ENCODE measurements at regions not wholly inside any gene's neighbourhood (a gene's known extent, or its start where the extent isn't known, plus 50 kb on each side); places are given as distances from the start of the nearest gene placed in this dataset.
"Not testable (repeated sequence)": the region's sequence is repeated elsewhere in the genome, so short reads cannot be mapped to it uniquely, and the experiment has no call there.

- DNase-seq = no peak
Observed at GRCh38 chr3:82741346-82741745, 979.9 kb upstream of the GBE1 start.

- DNase-seq = no peak
Observed at GRCh38 chr3:82739390-82739789, 977.9 kb upstream of the GBE1 start.

- DNase-seq = no peak
Observed at GRCh38 chr3:82736696-82737277, 975.3 kb upstream of the GBE1 start.

- DNase-seq = no peak
Observed at GRCh38 chr3:82715091-82715856, 953.8 kb upstream of the GBE1 start.

- DNase-seq = no peak
Observed at GRCh38 chr3:82707035-82707434, 945.6 kb upstream of the GBE1 start.

GRCh38 chr3:82685761-82686160 is 924.3 kb upstream of the GBE1 start:
- no peak for DNase-seq

GRCh38 chr3:82676356-82677026 is 915.0 kb upstream of the GBE1 start:
- no peak for DNase-seq

GRCh38 chr3:82672966-82673365 is 911.5 kb upstream of the GBE1 start:
- no peak for DNase-seq

- no peak for DNase-seq
Observed at GRCh38 chr3:82671466-82671865, 910.0 kb upstream of the GBE1 start.

- DNase-seq = no peak
Observed at GRCh38 chr3:82654708-82655107, 893.3 kb upstream of the GBE1 start.

- DNase-seq = no peak
Observed at GRCh38 chr3:82643948-82644347, 882.5 kb upstream of the GBE1 start.

- DNase-seq = no peak
Observed at GRCh38 chr3:82641701-82642100, 880.3 kb upstream of the GBE1 start.

GRCh38 chr3:82640254-82640653 is 878.8 kb upstream of the GBE1 start:
- DNase-seq = no peak

- DNase-seq = no peak
Observed at GRCh38 chr3:82637574-82637973, 876.1 kb upstream of the GBE1 start.

- DNase-seq = no peak
Observed at GRCh38 chr3:82636177-82636576, 874.7 kb upstream of the GBE1 start.

GRCh38 chr3:82633319-82633718 is 871.9 kb upstream of the GBE1 start:
- DNase-seq = no peak

GRCh38 chr3:82629937-82630336 is 868.5 kb upstream of the GBE1 start:
- no peak for DNase-seq

- no peak for DNase-seq
Observed at GRCh38 chr3:82628385-82629014, 867.1 kb upstream of the GBE1 start.

- no peak for DNase-seq
Observed at GRCh38 chr3:82627733-82628132, 866.3 kb upstream of the GBE1 start.

GRCh38 chr3:82620744-82621143 is 859.3 kb upstream of the GBE1 start:
- DNase-seq = not testable (repeated sequence)

GRCh38 chr3:82618594-82618993 is 857.1 kb upstream of the GBE1 start:
- DNase-seq = no peak

GRCh38 chr3:82610236-82610635 is 848.8 kb upstream of the GBE1 start:
- DNase-seq = no peak

- DNase-seq = no peak
Observed at GRCh38 chr3:82607391-82607790, 845.9 kb upstream of the GBE1 start.

- no peak for DNase-seq
Observed at GRCh38 chr3:82596805-82597204, 835.4 kb upstream of the GBE1 start.

All from T-helper 9 cell (primary cell).